ENCODE measurements at regions not wholly inside any gene's neighbourhood (a gene's known extent, or its start where the extent isn't known, plus 50 kb on each side); places are given as distances from the start of the nearest gene placed in this dataset.
"Not testable (repeated sequence)": the region's sequence is repeated elsewhere in the genome, so short reads cannot be mapped to it uniquely, and the experiment has no call there.

DNA sequence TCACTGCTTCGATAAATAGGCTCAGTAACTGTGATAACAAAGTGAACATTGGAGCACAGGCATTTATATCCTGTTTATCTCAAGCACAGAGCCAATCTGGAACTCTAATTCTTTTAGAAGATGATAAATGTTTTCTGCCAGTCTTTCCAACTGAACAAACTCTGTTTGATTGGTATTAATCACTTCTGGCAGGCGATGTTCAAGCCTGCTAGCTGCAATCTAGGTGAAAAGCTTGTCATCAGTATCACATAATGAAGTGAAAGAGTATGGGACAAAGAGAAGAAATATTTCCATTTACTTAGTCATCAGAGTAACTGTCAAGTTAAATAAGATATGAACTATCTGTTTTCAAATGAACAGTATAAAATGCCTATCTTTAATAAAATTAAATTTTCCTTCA lies 577.3 kb downstream of the VGLL3 start:
- H3K4me3 ChIP-seq (ENCODE audit: low read depth, poor library complexity, severe bottlenecking): no peak overlapping the region
- WGBS, 2 donors: 28 to 29% methylated on average over 2 of the region's 2 CpGs
- intact Hi-C loops (cut with DNase I; ENCODE audit: low total_unique reads): no loop called here

DNA sequence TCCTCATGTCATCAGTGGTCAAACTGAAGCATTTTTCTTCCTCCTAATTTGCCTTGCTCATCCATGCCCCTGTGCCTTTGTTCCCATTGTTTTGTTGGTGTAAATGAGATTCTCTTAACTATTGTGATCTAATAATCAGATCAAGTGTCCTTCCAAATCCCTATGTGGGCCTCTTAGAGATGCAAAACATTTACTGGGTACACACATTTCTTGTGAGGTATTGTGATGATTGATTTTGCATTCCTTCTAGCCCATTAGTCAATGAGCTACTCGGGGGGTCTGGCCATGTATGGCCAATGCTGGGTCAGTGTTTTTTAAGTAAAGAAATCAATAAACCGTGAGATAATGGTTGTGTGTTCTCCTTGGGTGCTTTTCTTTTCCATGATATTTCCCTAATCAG lies 580.4 kb downstream of the VGLL3 start:
- DNase-seq (ENCODE audit: low spot score in 2 of 2): no peak
- intact Hi-C loops (cut with DNase I; ENCODE audit: low total_unique reads): no loop called here
- H3K4me3 ChIP-seq (ENCODE audit: low read depth, poor library complexity, severe bottlenecking): no peak overlapping the region
- WGBS, 2 donors: 40 to 59% methylated on average over 2 of the region's 2 CpGs
- TF ChIP-seq CTCF (IDR thresholded peaks at IDR 0.05): no peak
- TF ChIP-seq POLR2A (IDR thresholded peaks at IDR 0.05): no peak

More for the DNA sequence above, 577.3 kb downstream of the VGLL3 start:
- TF ChIP-seq CTCF (IDR thresholded peaks at IDR 0.05): no peak
- TF ChIP-seq POLR2A (IDR thresholded peaks at IDR 0.05): no peak
- DNase-seq (ENCODE audit: low spot score in 2 of 2): no peak

GRCh38 chr3:86389759-86390158 lies 601.2 kb downstream of the VGLL3 start:
- H3K4me3 ChIP-seq (ENCODE audit: low read depth, poor library complexity, severe bottlenecking); DNase-seq (ENCODE audit: low spot score in 2 of 2); intact Hi-C loops (cut with DNase I; ENCODE audit: low total_unique reads): not testable (repeated sequence)
- 66 to 68% methylated on average over 5 of the region's 5 CpGs for WGBS, 2 donors

DNA sequence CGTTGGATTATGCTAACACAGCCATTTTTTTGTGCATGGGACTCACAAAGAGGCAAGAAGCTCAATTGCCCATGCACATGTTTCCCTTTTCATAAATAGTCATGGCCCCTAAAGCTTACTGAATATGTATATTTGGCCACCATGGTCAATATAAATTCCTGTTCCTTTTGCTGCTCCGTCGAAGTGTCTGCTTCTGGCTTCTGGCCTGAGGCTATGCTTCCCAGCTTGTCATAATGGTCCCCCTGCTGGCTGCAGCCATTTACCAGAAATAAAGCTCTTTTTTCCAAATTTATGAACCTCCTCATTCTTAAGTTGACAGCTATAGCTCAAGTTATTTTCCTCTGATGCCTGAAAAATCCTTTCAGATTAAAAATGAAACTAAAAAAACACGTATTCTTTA lies 602.1 kb downstream of the VGLL3 start:
- 50 to 57% methylated on average over 4 of the region's 4 CpGs for WGBS, 2 donors
- intact Hi-C loops (cut with DNase I; ENCODE audit: low total_unique reads): no loop called here
- H3K4me3 ChIP-seq (ENCODE audit: low read depth, poor library complexity, severe bottlenecking): no peak overlapping the region
- TF ChIP-seq POLR2A (IDR thresholded peaks at IDR 0.05): no peak
- no peak for TF ChIP-seq CTCF (IDR thresholded peaks at IDR 0.05)
- DNase-seq (ENCODE audit: low spot score in 2 of 2): no peak

GRCh38 chr3:86382556-86382955 lies 608.4 kb downstream of the VGLL3 start:
- H3K4me3 ChIP-seq (ENCODE audit: low read depth, poor library complexity, severe bottlenecking): no peak overlapping the region
- intact Hi-C loops (cut with DNase I; ENCODE audit: low total_unique reads): no loop called here
- no peak for TF ChIP-seq POLR2A (IDR thresholded peaks at IDR 0.05)
- TF ChIP-seq CTCF (IDR thresholded peaks at IDR 0.05): no peak
- WGBS, 2 donors: 83 to 86% methylated on average over 3 of the region's 3 CpGs
- no peak for DNase-seq (ENCODE audit: low spot score in 2 of 2)

GRCh38 chr3:86381247-86381646 lies 609.7 kb downstream of the VGLL3 start:
- 75 to 81% methylated on average over 2 of the region's 2 CpGs for WGBS, 2 donors
- TF ChIP-seq CTCF (IDR thresholded peaks at IDR 0.05) (no peak), POLR2A (IDR thresholded peaks at IDR 0.05) (no peak)
- no peak overlapping the region for H3K4me3 ChIP-seq (ENCODE audit: low read depth, poor library complexity, severe bottlenecking)
- intact Hi-C loops (cut with DNase I; ENCODE audit: low total_unique reads): no loop called here
- no peak for DNase-seq (ENCODE audit: low spot score in 2 of 2)

Data from lower leg skin (tissue), 4 donors.